ENCODE measurements at regions not wholly inside any gene's neighbourhood (a gene's known extent, or its start where the extent isn't known, plus 50 kb on each side); places are given as distances from the start of the nearest gene placed in this dataset.

- Histone ChIP-seq H3K27me3 (no peaks in the 10 kb centered on the region), H3K4me3 (no peak overlapping the region), H3K27ac (no peak overlapping the region), H3K9me3 (peaks cover 0 to 4% (median 0%) of the 10 kb centered on the region in 4 donors), H3K36me3 (no peaks in the 10 kb centered on the region), H3K4me1 (no peaks in the 10 kb centered on the region)
- DNase-seq = no peak
- WGBS (ENCODE audit: insufficient coverage, low coverage, low lambda C conversion rate, missing lambda C conversion rate) = 78% methylated on average over 9 of the region's 9 CpGs
- ATAC-seq = no peak
- TF ChIP-seq CTCF (IDR thresholded peaks at IDR 0.05) (no peak), POLR2A (IDR thresholded peaks at IDR 0.05) (no peak)
- intact Hi-C loops (cut with DNase I) = no loop called here
These were observed 51.8 kb downstream of the ASCL4 start for GRCh38 chr12:107826276-107826675.

- H3K4me1 ChIP-seq = no peaks in the 10 kb centered on the region
- H3K36me3 ChIP-seq = no peaks in the 10 kb centered on the region
- no peak overlapping the region for H3K27ac ChIP-seq
- intact Hi-C loops (cut with DNase I) = no loop called here
- H3K4me3 ChIP-seq = no peak overlapping the region
- TF ChIP-seq POLR2A (IDR thresholded peaks at IDR 0.05) (no peak), CTCF (IDR thresholded peaks at IDR 0.05) (no peak)
- 80% methylated on average over 1 of the region's 1 CpG for WGBS (ENCODE audit: insufficient coverage, low coverage, low lambda C conversion rate, missing lambda C conversion rate)
- no peak for ATAC-seq
- DNase-seq = no peak
- H3K27me3 ChIP-seq = no peaks in the 10 kb centered on the region
- peaks cover 0 to 4% (median 0%) of the 10 kb centered on the region in 4 donors for H3K9me3 ChIP-seq
These were observed 54.8 kb downstream of the ASCL4 start for GRCh38 chr12:107829271-107829670.

- intact Hi-C loops (cut with DNase I) = no loop called here
- ATAC-seq = no peak
- Histone ChIP-seq H3K9me3 (no peaks in the 10 kb centered on the region), H3K27me3 (no peaks in the 10 kb centered on the region), H3K4me3 (no peak overlapping the region), H3K36me3 (no peaks in the 10 kb centered on the region), H3K27ac (no peak overlapping the region), H3K4me1 (no peaks in the 10 kb centered on the region)
- TF ChIP-seq CTCF (IDR thresholded peaks at IDR 0.05) = no peak
- no peak for TF ChIP-seq POLR2A (IDR thresholded peaks at IDR 0.05)
- 22% methylated on average over 3 of the region's 4 CpGs for WGBS (ENCODE audit: insufficient coverage, low coverage, low lambda C conversion rate, missing lambda C conversion rate)
- no peak for DNase-seq
These were observed 57.9 kb downstream of the ASCL4 start for GRCh38 chr12:107832441-107832840.

GRCh38 chr12:107840186-107840585 is 65.7 kb downstream of the ASCL4 start:
- TF ChIP-seq CTCF (IDR thresholded peaks at IDR 0.05) = no peak
- Histone ChIP-seq H3K27me3 (peaks cover 10 to 26% of the 10 kb centered on the region in 2 donors), H3K4me3 (no peak overlapping the region), H3K36me3 (no peaks in the 10 kb centered on the region), H3K4me1 (peaks cover 0 to 20% (median 0%) of the 10 kb centered on the region in 4 donors), H3K27ac (no peak overlapping the region), H3K9me3 (no peaks in the 10 kb centered on the region)
- ATAC-seq = no peak
- 36% methylated on average over 1 of the region's 1 CpG for WGBS (ENCODE audit: insufficient coverage, low coverage, low lambda C conversion rate, missing lambda C conversion rate)
- no peak for DNase-seq
- intact Hi-C loops (cut with DNase I) = no loop called here

Data from right lobe of liver (tissue), 6 donors.